C4-2B (cell line): ENCODE measurements at regions not wholly inside any gene's neighbourhood (a gene's known extent, or its start where the extent isn't known, plus 50 kb on each side); places are given as distances from the start of the nearest gene placed in this dataset.

Experiments used
- ZFX ChIP-seq: fragments of 450-650 bp; IDR thresholded peaks from 2 replicates; pipeline ENCODE4 v1.6.1; 2017
- TF ChIP-seq, protein P1 (sequence below): fragments of 450-650 bp; conservative IDR thresholded peaks from 2 replicates; pipeline ENCODE4 v1.5.1; 2017; ENCODE audit warnings: mild to moderate bottlenecking

DNA sequence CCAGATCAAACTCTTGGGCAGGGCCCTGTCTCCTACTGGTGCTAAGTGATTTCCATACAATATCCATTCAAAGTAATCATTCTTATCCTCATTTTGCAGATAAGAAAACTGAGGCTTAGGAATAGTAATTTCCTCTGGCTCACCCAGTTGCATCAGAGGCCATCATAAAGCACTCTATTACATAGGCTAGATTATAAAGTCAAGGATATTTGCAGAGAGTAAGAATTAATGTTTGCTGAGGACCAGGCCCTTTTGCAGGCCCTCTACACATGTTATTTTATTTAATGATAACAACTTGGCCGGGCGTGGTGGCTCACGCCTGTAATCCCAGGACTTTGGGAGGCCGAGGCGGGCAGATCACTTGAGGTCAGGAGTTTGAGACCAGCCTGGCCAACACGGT is 316.8 kb downstream of the ZNF674 start:
- TF ChIP-seq, protein P1, sequence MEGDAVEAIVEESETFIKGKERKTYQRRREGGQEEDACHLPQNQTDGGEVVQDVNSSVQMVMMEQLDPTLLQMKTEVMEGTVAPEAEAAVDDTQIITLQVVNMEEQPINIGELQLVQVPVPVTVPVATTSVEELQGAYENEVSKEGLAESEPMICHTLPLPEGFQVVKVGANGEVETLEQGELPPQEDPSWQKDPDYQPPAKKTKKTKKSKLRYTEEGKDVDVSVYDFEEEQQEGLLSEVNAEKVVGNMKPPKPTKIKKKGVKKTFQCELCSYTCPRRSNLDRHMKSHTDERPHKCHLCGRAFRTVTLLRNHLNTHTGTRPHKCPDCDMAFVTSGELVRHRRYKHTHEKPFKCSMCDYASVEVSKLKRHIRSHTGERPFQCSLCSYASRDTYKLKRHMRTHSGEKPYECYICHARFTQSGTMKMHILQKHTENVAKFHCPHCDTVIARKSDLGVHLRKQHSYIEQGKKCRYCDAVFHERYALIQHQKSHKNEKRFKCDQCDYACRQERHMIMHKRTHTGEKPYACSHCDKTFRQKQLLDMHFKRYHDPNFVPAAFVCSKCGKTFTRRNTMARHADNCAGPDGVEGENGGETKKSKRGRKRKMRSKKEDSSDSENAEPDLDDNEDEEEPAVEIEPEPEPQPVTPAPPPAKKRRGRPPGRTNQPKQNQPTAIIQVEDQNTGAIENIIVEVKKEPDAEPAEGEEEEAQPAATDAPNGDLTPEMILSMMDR: no peak
- no peak for TF ChIP-seq ZFX
